ENCODE measurements at regions not wholly inside any gene's neighbourhood (a gene's known extent, or its start where the extent isn't known, plus 50 kb on each side); places are given as distances from the start of the nearest gene placed in this dataset.

DNA sequence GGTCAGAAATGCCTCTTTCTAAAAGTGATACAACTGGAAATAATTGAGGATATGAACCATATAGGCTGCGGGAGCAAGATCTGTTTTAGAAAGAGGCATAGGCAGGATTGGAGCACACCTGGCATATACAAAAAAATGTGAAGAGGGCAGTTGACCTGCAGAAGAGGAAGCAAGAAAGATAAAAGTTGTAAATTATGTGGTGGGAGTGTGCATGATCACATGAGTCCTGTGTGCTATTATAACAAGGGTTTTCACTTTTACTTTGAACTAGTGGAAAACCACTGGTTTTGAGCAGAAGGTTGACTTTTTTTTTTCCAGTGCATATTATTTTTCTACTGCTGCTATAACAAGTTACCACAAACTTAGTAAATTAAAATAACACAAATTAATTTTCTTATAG lies 489.3 kb downstream of the ANXA1 start:
- H3K4me3 ChIP-seq: no peak overlapping the region
- no peaks in the 10 kb centered on the region for H3K9me3 ChIP-seq
- no peaks in the 10 kb centered on the region for H3K4me1 ChIP-seq
- DNase-seq (no peak), ATAC-seq (no peak)
- no peaks in the 10 kb centered on the region for H3K36me3 ChIP-seq
- intact Hi-C loops (cut with DNase I; ENCODE audit: low total_unique reads) (no loop called here), in situ Hi-C loops (cut with MboI; ENCODE audit: low sequenced_read_pairs in 4 of 4) (no loop called here)
- H3K27me3 ChIP-seq: no peaks in the 10 kb centered on the region
- no peak overlapping the region for H3K27ac ChIP-seq
- no peak for TF ChIP-seq POLR2A (IDR thresholded peaks at IDR 0.05)
- TF ChIP-seq, protein P1, sequence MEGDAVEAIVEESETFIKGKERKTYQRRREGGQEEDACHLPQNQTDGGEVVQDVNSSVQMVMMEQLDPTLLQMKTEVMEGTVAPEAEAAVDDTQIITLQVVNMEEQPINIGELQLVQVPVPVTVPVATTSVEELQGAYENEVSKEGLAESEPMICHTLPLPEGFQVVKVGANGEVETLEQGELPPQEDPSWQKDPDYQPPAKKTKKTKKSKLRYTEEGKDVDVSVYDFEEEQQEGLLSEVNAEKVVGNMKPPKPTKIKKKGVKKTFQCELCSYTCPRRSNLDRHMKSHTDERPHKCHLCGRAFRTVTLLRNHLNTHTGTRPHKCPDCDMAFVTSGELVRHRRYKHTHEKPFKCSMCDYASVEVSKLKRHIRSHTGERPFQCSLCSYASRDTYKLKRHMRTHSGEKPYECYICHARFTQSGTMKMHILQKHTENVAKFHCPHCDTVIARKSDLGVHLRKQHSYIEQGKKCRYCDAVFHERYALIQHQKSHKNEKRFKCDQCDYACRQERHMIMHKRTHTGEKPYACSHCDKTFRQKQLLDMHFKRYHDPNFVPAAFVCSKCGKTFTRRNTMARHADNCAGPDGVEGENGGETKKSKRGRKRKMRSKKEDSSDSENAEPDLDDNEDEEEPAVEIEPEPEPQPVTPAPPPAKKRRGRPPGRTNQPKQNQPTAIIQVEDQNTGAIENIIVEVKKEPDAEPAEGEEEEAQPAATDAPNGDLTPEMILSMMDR (IDR thresholded peaks at IDR 0.05 in 4 of 5, conservative IDR thresholded peaks at IDR 0.05 in 1 of 5): no peak

DNA sequence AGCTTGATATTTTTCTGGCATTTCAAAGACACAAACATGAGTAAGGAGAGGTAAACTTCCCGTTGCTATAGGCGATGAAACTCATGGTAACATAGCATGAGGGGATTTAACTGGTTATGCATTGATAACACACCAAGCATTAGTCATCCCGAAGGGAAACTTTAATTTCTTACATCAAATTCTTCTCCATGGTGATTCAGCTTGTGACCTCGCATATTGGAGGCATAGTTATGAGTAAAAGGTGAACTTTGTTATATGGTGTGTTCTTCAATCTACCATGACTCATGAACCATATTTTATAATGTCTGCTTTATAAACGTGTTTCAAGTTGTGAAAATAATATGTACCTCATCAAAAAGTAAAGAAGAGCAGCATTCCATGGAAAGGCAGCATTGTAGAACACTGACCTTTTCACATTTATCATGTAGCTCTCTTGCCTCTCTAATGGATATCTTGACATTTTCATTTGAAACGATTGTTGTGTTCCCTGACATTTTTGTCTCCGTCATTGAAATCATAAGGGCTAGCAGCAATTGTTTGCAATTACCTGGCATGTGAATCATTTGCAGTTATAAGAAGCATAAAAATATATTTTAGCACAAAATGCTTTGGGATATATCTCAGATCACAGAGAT lies 491.8 kb downstream of the ANXA1 start:
- Histone ChIP-seq H3K27ac (no peak overlapping the region), H3K4me1 (no peaks in the 10 kb centered on the region), H3K36me3 (no peaks in the 10 kb centered on the region), H3K27me3 (no peaks in the 10 kb centered on the region), H3K9me3 (no peaks in the 10 kb centered on the region), H3K4me3 (no peak overlapping the region)
- DNase-seq (no peak), ATAC-seq (no peak)
- TF ChIP-seq, protein P1 (IDR thresholded peaks at IDR 0.05 in 4 of 5, conservative IDR thresholded peaks at IDR 0.05 in 1 of 5): no peak
- no peak for TF ChIP-seq POLR2A (IDR thresholded peaks at IDR 0.05)
- intact Hi-C loops (cut with DNase I; ENCODE audit: low total_unique reads) (no loop called here), in situ Hi-C loops (cut with MboI; ENCODE audit: low sequenced_read_pairs in 4 of 4) (no loop called here)

DNA sequence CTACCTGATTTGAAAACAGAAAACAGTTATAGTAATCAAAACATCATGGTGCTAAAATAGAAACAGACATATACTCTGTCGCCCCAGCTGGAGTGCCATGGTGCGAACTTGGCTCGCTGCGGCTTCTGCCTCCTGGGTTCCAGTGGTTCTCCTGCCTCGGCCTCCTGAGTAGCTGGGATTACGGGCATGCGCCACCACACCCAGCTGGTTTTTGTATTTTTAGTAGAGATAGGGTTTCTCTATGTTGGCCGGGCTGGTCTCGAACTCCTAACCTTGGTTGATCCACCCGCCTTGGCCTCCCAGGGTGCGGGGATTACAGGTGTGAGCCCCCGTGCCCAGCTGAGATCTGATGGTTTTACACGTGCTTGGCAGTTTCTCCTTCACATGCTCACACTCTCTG lies 495.9 kb downstream of the ANXA1 start:
- H3K27ac ChIP-seq: no peak overlapping the region
- no peaks in the 10 kb centered on the region for H3K36me3 ChIP-seq
- H3K9me3 ChIP-seq: no peaks in the 10 kb centered on the region
- DNase-seq (no peak), ATAC-seq (no peak)
- intact Hi-C loops (cut with DNase I; ENCODE audit: low total_unique reads) (no loop called here), in situ Hi-C loops (cut with MboI; ENCODE audit: low sequenced_read_pairs in 4 of 4) (no loop called here)
- H3K27me3 ChIP-seq: no peaks in the 10 kb centered on the region
- no peaks in the 10 kb centered on the region for H3K4me1 ChIP-seq
- no peak for TF ChIP-seq POLR2A (IDR thresholded peaks at IDR 0.05)
- TF ChIP-seq, protein P1 (IDR thresholded peaks at IDR 0.05 in 4 of 5, conservative IDR thresholded peaks at IDR 0.05 in 1 of 5): no peak
- no peak overlapping the region for H3K4me3 ChIP-seq

DNA sequence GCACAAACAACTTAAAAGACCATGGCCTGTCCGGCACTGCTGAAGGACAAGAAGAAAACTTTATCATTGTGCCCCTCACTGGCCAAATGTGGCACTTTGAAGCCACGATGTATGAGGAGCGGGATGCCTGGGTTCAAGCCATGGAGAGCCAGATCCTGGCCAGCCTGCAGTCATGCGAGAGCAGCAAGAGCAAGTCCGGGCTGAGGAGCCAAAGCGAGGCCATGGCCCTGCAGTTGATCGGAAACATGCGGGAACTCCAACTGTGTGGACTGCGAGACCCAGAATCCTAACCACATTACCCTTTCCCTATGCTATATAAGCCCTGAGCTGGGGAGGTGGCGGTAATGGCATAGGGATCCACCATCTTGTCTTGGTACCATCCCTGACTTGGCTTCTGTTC lies 497.9 kb downstream of the ANXA1 start:
- intact Hi-C loops (cut with DNase I; ENCODE audit: low total_unique reads) (no loop called here), in situ Hi-C loops (cut with MboI; ENCODE audit: low sequenced_read_pairs in 4 of 4) (no loop called here)
- Histone ChIP-seq H3K4me3 (no peak overlapping the region), H3K36me3 (no peaks in the 10 kb centered on the region), H3K9me3 (no peaks in the 10 kb centered on the region), H3K27ac (no peak overlapping the region), H3K27me3 (no peaks in the 10 kb centered on the region), H3K4me1 (no peaks in the 10 kb centered on the region)
- DNase-seq (no peak), ATAC-seq (no peak)
- no peak for TF ChIP-seq POLR2A (IDR thresholded peaks at IDR 0.05)
- TF ChIP-seq, protein P1 (IDR thresholded peaks at IDR 0.05 in 4 of 5, conservative IDR thresholded peaks at IDR 0.05 in 1 of 5): no peak

DNA sequence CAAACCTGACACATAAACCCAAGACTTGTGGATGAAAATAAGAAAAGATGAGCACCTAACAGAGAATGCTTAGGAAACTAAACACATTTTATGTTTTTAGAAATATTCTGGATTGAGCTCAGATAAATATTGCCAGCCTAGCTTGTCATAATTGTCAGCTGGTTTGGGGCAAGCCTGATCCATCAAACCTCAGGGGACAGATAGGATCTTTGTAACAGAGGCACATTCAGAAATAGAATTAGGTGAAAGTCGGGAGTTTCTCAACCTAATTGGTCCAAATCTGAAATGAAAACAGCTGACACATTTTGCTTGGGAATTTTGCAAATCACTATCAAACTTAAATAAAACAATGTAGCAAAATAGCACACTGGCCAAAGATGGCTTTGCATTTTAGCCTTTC lies 503.7 kb downstream of the ANXA1 start:
- Histone ChIP-seq H3K27me3 (no peaks in the 10 kb centered on the region), H3K9me3 (no peaks in the 10 kb centered on the region), H3K36me3 (no peaks in the 10 kb centered on the region), H3K4me1 (no peaks in the 10 kb centered on the region), H3K4me3 (no peak overlapping the region), H3K27ac (no peak overlapping the region)
- in situ Hi-C loops (cut with MboI; ENCODE audit: low sequenced_read_pairs in 4 of 4) (no loop called here), intact Hi-C loops (cut with DNase I; ENCODE audit: low total_unique reads) (no loop called here)
- TF ChIP-seq POLR2A (IDR thresholded peaks at IDR 0.05): no peak
- TF ChIP-seq, protein P1 (IDR thresholded peaks at IDR 0.05 in 4 of 5, conservative IDR thresholded peaks at IDR 0.05 in 1 of 5): no peak
- DNase-seq: no peak
- ATAC-seq: no peak

Measured in gastrocnemius medialis (tissue), 4 donors.